Activated CD8-positive, alpha-beta memory T cell treated with anti-CD3 and anti-CD28 coated beads, Interleukin-2, amount 10 ng/mL, durations not matched to agents 7 days and 5 days (primary cell): ENCODE measurements at regions not wholly inside any gene's neighbourhood (a gene's known extent, or its start where the extent isn't known, plus 50 kb on each side); places are given as distances from the start of the nearest gene placed in this dataset.

Experiments used
- ATAC-seq: fragments of 150-1000 bp; cut with Tn5 transposase; one replicate; pipeline ENCODE4 v1.10.0; 2021; ENCODE audit warnings: moderate library complexity
- CTCF ChIA-PET: fragments of 350-600 bp; sonication (Branson Sonifier 250); formaldehyde crosslinking; loops from one replicate; lab custom pipeline; 2021; ENCODE audit warnings: antibody characterized with exemption; lab: Charles Lee
- DNase-seq: peaks from one replicate; pipeline ENCODE4 v3.0.0-alpha.2; 2020
- H3K27ac Mint-ChIP-seq: one replicate; pipeline ENCODE4 v1.8.0; 2021; ENCODE audit warnings: mild to moderate bottlenecking, mixed read lengths
- H3K27me3 Mint-ChIP-seq: one replicate; pipeline ENCODE4 v1.8.0; 2021; ENCODE audit warnings: mixed read lengths
- H3K36me3 Mint-ChIP-seq: one replicate; pipeline ENCODE4 v1.8.0; 2021; ENCODE audit warnings: mild to moderate bottlenecking, mixed read lengths
- H3K4me1 Mint-ChIP-seq: one replicate; pipeline ENCODE4 v1.8.0; 2021; ENCODE audit warnings: mixed read lengths
- H3K4me3 Mint-ChIP-seq: one replicate; pipeline ENCODE4 v1.8.0; 2021; ENCODE audit warnings: mild to moderate bottlenecking, moderate library complexity, mixed read lengths
- H3K9me3 Mint-ChIP-seq: one replicate; pipeline ENCODE4 v1.8.0; 2022; ENCODE audit warnings: low read depth, mixed read lengths

DNA sequence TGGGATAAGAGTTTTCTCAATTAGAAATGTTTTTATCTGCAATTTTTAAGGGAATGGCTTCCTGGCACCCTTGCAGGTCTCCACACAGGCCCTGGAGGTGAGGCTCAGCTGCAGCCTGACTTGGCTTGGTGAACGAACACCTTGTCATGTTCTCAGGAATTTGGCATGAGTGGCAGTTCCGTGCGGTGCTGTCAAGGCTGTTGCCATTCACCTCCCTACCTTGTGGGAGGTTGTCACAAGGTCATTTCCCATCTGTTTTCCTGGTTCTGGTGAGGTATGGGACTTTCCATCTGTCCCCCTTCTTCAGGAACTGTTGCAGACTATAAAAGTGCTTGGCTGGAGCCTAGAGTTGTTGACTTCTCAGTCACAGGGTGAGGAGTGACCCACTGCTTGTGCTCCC, 82.9 kb downstream of the ELOVL4 start:
- no peak overlapping the region for H3K27ac Mint-ChIP-seq
- no peaks in the 10 kb centered on the region for H3K9me3 Mint-ChIP-seq

DNA sequence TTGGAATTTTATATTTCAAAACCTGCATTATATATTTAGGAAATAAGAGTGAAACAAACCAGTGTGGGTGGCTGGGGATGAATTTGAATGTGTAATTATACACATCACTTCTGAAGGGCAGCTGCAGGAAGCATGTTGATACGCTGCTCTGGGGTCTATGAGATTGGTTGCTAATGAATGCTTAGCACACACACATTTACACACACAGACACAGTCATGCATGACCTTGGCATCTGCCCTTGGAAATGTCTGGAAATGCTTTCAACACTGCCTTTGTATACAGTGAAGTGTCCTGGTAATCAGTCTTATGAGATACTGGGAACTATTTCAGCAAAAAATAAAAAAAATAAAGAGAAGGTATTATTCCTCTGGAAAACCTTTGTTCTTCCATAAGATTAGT, 83.4 kb downstream of the ELOVL4 start:
- Mint-ChIP-seq H3K4me3 (no peak overlapping the region), H3K4me1 (peaks cover 5% of the 10 kb centered on the region), H3K27me3 (peaks cover 6% of the 10 kb centered on the region), H3K27ac (no peak overlapping the region), H3K36me3 (no peaks in the 10 kb centered on the region), H3K9me3 (no peaks in the 10 kb centered on the region)
- DNase-seq (no peak), ATAC-seq (no peak)
- CTCF ChIA-PET = interaction anchor here (0.6 kb wide), 1 partner anchor 253 kb away, joined by 4 read pairs; no protein-coding TSS in a partner anchor

More for the DNA sequence above, 82.9 kb downstream of the ELOVL4 start:
- Mint-ChIP-seq H3K4me3 (no peak overlapping the region), H3K4me1 (peaks cover 6% of the 10 kb centered on the region), H3K27me3 (peaks cover 6% of the 10 kb centered on the region), H3K36me3 (no peaks in the 10 kb centered on the region)
- DNase-seq = no peak
- CTCF ChIA-PET = interaction anchor here (0.6 kb wide), 1 partner anchor 253 kb away, joined by 4 read pairs; no protein-coding TSS in a partner anchor
- no peak for ATAC-seq

- peaks cover 5% of the 10 kb centered on the region for H3K4me1 Mint-ChIP-seq
- H3K27me3 Mint-ChIP-seq = peaks cover 6% of the 10 kb centered on the region
- CTCF ChIA-PET = no interaction called here
- no peaks in the 10 kb centered on the region for H3K9me3 Mint-ChIP-seq
- no peak overlapping the region for H3K27ac Mint-ChIP-seq
- DNase-seq (no peak), ATAC-seq (no peak)
- no peak overlapping the region for H3K4me3 Mint-ChIP-seq
- H3K36me3 Mint-ChIP-seq = no peaks in the 10 kb centered on the region
Measured at GRCh38 chr6:79863566-79863965, 83.8 kb downstream of the ELOVL4 start.

- CTCF ChIA-PET = no interaction called here
- no peak for DNase-seq
- no peaks in the 10 kb centered on the region for H3K36me3 Mint-ChIP-seq
- no peaks in the 10 kb centered on the region for H3K9me3 Mint-ChIP-seq
- ATAC-seq = no peak
- H3K4me1 Mint-ChIP-seq = no peaks in the 10 kb centered on the region
- no peak overlapping the region for H3K4me3 Mint-ChIP-seq
- peaks cover 7% of the 10 kb centered on the region for H3K27me3 Mint-ChIP-seq
- H3K27ac Mint-ChIP-seq = no peak overlapping the region
Measured at GRCh38 chr6:79862711-79863110, 84.6 kb downstream of the ELOVL4 start.

DNA sequence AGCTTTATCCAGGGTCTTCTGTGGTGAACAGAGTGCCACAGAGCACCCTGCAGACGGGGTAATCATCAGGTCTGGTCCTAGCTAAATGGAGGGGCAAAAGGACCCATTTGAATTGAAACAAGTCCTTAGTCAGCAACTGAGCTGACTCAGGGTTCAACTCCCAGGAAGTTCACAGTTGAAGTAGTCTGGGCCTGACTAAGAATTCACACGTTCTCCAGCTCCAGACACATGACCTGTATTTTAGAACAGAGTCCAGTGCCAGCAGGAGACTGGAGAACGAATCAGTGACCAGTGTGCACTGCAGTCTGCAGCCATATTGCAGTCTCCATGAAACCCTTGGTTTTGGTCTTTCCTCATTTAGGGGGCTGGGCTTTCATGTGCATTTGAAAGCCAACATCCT, 85.2 kb downstream of the ELOVL4 start:
- no peak overlapping the region for H3K27ac Mint-ChIP-seq
- no peak for ATAC-seq
- CTCF ChIA-PET = no interaction called here

DNA sequence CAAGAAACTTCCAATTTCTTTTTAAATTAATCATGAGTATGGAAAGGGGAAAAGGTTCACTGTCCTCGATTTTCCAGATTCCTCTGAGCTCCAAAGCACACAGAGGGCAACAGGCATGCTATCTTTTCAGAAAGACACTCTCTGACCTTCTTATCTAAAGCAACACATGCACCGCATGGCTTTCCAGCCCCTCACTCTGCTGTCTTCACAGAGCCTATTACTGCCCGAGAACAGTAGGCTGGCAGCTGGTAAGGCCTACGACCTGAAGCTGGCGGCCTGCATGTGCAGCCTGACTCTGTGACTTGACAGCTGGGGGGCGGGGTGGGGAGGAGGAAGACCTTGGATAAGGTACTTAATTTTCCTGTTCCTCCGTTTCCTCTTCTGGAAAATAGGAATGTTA, 86.3 kb downstream of the ELOVL4 start:
- Mint-ChIP-seq H3K36me3 (no peaks in the 10 kb centered on the region), H3K27ac (no peak overlapping the region), H3K4me1 (no peaks in the 10 kb centered on the region), H3K27me3 (peaks cover 6% of the 10 kb centered on the region), H3K9me3 (no peaks in the 10 kb centered on the region), H3K4me3 (no peak overlapping the region)
- CTCF ChIA-PET = interaction anchor here (1.0 to 2.3 kb wide), 2 partner anchors 8 to 83 kb away, joined by 4 to 11 read pairs; no protein-coding TSS in a partner anchor
- ATAC-seq (no peak), DNase-seq (no peak)

More for the DNA sequence above, 85.2 kb downstream of the ELOVL4 start:
- DNase-seq = no peak
- Mint-ChIP-seq H3K27me3 (peaks cover 10% of the 10 kb centered on the region), H3K9me3 (no peaks in the 10 kb centered on the region), H3K36me3 (no peaks in the 10 kb centered on the region), H3K4me3 (no peak overlapping the region), H3K4me1 (no peaks in the 10 kb centered on the region)

GRCh38 chr6:79847426-79847825, 99.9 kb downstream of the ELOVL4 start:
- CTCF ChIA-PET = no interaction called here
- ATAC-seq = no peak

DNA sequence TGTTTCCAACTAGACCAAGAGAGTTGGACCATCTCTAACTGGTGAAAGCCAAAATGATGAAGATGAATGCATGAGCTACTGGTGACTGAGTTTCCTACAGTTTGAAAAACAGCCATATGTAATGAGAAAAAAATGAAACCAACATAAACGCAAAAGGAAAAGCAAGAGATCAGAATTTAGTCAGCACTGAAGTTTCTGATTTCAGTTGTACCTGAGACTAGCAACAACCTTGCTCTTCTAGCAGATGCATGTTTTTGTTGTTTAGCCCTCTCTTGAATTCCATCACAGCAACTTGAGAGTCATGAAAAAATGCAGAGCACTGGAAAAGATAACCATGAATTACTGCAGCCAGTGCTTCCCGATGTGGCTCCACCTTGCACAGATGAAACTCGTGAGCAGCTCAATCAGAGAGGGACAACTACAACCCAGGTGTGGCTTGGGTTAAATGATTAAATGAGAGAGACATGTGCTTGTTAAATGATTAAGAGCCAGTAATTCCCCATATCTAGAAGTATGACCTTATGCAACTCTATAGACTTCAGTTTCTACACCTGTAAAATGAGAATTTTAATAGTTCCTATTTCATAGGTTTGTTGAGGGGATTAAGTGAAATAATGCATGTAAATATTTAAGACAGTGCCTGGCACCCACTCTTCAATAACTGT, 104.8 kb downstream of the ELOVL4 start:
- no peaks in the 10 kb centered on the region for H3K9me3 Mint-ChIP-seq
- H3K4me3 Mint-ChIP-seq = no peak overlapping the region
- H3K4me1 Mint-ChIP-seq = peaks cover 6% of the 10 kb centered on the region
- no peak overlapping the region for H3K27ac Mint-ChIP-seq
- CTCF ChIA-PET = interaction anchor here (1.5 to 1.8 kb wide), 2 partner anchors 26 to 27 kb away, joined by 3 to 7 read pairs; no protein-coding TSS in a partner anchor
- peaks cover 7% of the 10 kb centered on the region for H3K27me3 Mint-ChIP-seq
- H3K36me3 Mint-ChIP-seq = no peaks in the 10 kb centered on the region
- DNase-seq (no peak), ATAC-seq (peak; percentile 12)

More at GRCh38 chr6:79847426-79847825, 99.9 kb downstream of the ELOVL4 start:
- Mint-ChIP-seq H3K9me3 (no peaks in the 10 kb centered on the region), H3K27ac (no peak overlapping the region), H3K36me3 (no peaks in the 10 kb centered on the region), H3K4me3 (no peak overlapping the region), H3K4me1 (peaks cover 2% of the 10 kb centered on the region), H3K27me3 (peaks cover 33% of the 10 kb centered on the region)
- DNase-seq = no peak

DNA sequence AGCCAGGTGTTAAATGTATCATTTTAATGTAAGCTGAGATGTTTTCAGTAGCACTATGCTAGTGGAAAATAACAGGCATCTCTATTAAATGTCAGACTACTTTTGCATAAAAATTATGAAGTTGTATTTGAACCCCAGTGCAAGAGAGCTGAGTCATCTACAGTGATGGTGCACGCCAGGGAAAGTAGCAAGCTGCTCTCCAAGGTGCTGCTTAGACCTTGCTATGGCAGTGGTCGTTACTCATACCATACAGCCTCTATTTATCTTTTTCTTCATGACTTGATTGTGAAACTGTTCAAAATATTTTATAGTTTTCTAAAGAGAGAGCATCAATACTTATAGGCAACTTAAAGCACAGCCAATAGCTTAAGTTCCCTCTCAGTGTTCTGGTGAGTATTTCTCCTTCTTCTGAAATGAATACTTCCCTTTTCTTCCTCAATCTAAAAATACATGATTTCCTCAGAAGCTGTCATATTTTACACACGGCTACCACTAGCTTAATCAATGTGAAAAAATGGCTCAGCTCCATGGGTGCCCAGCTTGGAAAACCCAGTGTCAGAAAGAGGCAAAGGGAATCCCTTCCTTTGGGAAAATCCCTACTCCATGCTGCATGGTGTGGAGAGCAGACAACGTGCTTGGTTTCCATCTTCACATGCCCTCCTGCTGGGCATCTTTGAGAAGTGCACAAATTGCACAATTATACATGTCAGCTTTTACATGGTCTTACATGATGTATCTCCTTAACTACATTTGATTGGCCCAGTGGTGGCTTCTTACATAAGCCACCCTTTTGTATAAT, 105.6 kb downstream of the ELOVL4 start:
- Mint-ChIP-seq H3K27me3 (peaks cover 6% of the 10 kb centered on the region), H3K27ac (no peak overlapping the region), H3K4me3 (no peak overlapping the region), H3K4me1 (peaks cover 6% of the 10 kb centered on the region), H3K36me3 (no peaks in the 10 kb centered on the region), H3K9me3 (no peaks in the 10 kb centered on the region)
- ATAC-seq (no peak), DNase-seq (no peak)
- CTCF ChIA-PET = interaction anchor here (1.5 to 1.8 kb wide), 2 partner anchors 26 to 28 kb away, joined by 3 to 7 read pairs; no protein-coding TSS in a partner anchor

- Mint-ChIP-seq H3K4me1 (peaks cover 6% of the 10 kb centered on the region), H3K4me3 (no peak overlapping the region), H3K27me3 (peaks cover 22% of the 10 kb centered on the region), H3K36me3 (no peaks in the 10 kb centered on the region), H3K9me3 (no peaks in the 10 kb centered on the region), H3K27ac (no peak overlapping the region)
- DNase-seq (no peak), ATAC-seq (no peak)
- CTCF ChIA-PET = no interaction called here
Measured at GRCh38 chr6:79838851-79839250, 108.5 kb downstream of the ELOVL4 start.

- CTCF ChIA-PET = no interaction called here
- H3K9me3 Mint-ChIP-seq = no peaks in the 10 kb centered on the region
- H3K4me3 Mint-ChIP-seq = no peak overlapping the region
- H3K4me1 Mint-ChIP-seq = no peaks in the 10 kb centered on the region
- ATAC-seq (no peak), DNase-seq (no peak)
- H3K27me3 Mint-ChIP-seq = peaks cover 28% of the 10 kb centered on the region
- no peaks in the 10 kb centered on the region for H3K36me3 Mint-ChIP-seq
- H3K27ac Mint-ChIP-seq = no peak overlapping the region
Measured at GRCh38 chr6:79833964-79834284, 113.4 kb downstream of the ELOVL4 start.

- Mint-ChIP-seq H3K27me3 (peaks cover 28% of the 10 kb centered on the region), H3K4me1 (no peaks in the 10 kb centered on the region), H3K27ac (no peak overlapping the region), H3K4me3 (no peak overlapping the region), H3K9me3 (no peaks in the 10 kb centered on the region), H3K36me3 (no peaks in the 10 kb centered on the region)
- CTCF ChIA-PET = no interaction called here
- DNase-seq (no peak), ATAC-seq (no peak)
Measured at GRCh38 chr6:79833264-79833963, 113.9 kb downstream of the ELOVL4 start.

DNA sequence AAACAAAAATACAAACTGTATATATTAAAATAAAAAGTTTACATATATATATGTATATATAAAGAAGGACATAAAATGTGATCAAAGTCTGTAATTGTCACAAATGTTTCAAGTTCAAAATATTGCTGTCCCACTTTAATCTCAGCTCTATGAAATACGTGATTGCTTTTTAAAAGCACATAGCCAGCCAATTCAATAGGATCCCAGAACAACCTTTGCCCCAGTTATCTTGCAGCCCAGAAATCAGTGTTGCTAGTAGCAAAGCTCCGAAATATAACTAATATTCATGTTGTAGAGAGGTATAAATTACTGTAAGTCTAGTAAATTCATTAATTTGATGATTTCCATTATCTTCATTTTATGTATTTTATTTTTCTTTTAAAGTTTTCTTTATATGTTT, 114.6 kb downstream of the ELOVL4 start:
- Mint-ChIP-seq H3K4me1 (no peaks in the 10 kb centered on the region), H3K27me3 (peaks cover 28% of the 10 kb centered on the region), H3K27ac (no peak overlapping the region), H3K4me3 (no peak overlapping the region), H3K9me3 (no peaks in the 10 kb centered on the region), H3K36me3 (no peaks in the 10 kb centered on the region)
- CTCF ChIA-PET = interaction anchor here (1.2 kb wide), 1 partner anchor 36 kb away, joined by 3 read pairs; no protein-coding TSS in a partner anchor
- DNase-seq (no peak), ATAC-seq (no peak)
